Activated T-cell treated with anti-CD3 and anti-CD28 coated beads, Interleukin-2, amount 50 U/mL, for 24 hours (primary cell): ENCODE measurements at regions not wholly inside any gene's neighbourhood (a gene's known extent, or its start where the extent isn't known, plus 50 kb on each side); places are given as distances from the start of the nearest gene placed in this dataset.
"Not testable (repeated sequence)": the region's sequence is repeated elsewhere in the genome, so short reads cannot be mapped to it uniquely, and the experiment has no call there.

ENCODE experiments used
- DNase-seq: peaks from one replicate; pipeline ENCODE4 v3.0.0-alpha.2; 2020
- H3K27ac Mint-ChIP-seq: 2 replicates; pipeline ENCODE4 v1.8.0; 2020; ENCODE audit warnings: mild to moderate bottlenecking, mixed read lengths
- H3K27me3 Mint-ChIP-seq: 2 replicates; pipeline ENCODE4 v1.8.0; 2020; ENCODE audit warnings: mixed read lengths
- H3K36me3 Mint-ChIP-seq: 2 replicates; pipeline ENCODE4 v1.8.0; 2020; ENCODE audit warnings: low read depth, mixed read lengths
- H3K4me1 Mint-ChIP-seq: 2 replicates; pipeline ENCODE4 v1.8.0; 2020; ENCODE audit warnings: low read depth, mixed read lengths
- H3K4me3 Mint-ChIP-seq: 2 replicates; pipeline ENCODE4 v1.8.0; 2020; ENCODE audit warnings: mild to moderate bottlenecking, moderate library complexity, mixed read lengths
- H3K9me3 Mint-ChIP-seq: 2 replicates; pipeline ENCODE4 v1.8.0; 2020; ENCODE audit warnings: mixed read lengths

DNA sequence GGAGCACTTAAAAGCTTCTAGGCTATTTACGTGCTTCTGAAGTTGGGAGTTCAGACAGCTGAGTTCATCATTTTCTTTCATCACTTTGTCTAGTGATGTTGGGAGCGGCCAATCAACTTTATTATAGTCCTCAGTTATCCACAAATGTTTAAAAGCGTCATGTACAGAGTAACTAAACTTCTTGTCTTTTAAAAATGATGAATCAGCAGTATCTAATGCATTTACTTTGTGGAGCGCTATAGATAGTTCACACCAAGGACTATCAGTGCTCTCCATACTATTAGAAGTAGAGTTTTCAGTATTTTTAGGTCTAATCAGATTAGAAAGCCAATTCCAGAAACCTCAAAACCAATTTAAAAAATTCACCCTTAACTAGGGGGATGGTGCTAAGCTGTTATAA, 778.7 kb upstream of the PRMT6 start:
- Mint-ChIP-seq H3K4me1 (no peaks in the 10 kb centered on the region), H3K27me3 (no peaks in the 10 kb centered on the region), H3K36me3 (no peaks in the 10 kb centered on the region), H3K9me3 (peaks cover 15% of the 10 kb centered on the region), H3K4me3 (no peak overlapping the region), H3K27ac (no peak overlapping the region)
- DNase-seq: no peak

DNA sequence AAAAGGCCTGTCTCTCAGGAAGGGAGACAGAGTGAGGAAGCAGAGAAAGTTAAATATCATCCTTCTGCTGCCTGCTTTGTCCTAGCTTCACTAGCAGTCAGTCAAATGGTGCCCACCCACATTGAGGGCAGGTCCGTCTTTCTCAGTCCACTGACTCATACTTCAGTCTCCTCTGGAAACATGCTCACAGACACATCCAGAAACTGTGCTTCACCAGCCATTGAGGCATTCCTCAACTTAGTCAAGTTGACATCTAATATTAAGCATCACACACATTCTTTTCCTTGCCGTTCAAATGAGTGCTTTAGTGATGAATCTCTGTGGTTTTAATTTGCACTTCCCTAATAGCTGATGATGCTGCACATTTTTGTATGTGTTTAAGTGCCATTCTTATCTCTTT, 777.8 kb upstream of the PRMT6 start:
- Mint-ChIP-seq H3K27ac (no peak overlapping the region), H3K4me1 (no peaks in the 10 kb centered on the region), H3K4me3 (no peak overlapping the region), H3K27me3 (no peaks in the 10 kb centered on the region), H3K36me3 (no peaks in the 10 kb centered on the region), H3K9me3 (peaks cover 15% of the 10 kb centered on the region)
- no peak for DNase-seq

DNA sequence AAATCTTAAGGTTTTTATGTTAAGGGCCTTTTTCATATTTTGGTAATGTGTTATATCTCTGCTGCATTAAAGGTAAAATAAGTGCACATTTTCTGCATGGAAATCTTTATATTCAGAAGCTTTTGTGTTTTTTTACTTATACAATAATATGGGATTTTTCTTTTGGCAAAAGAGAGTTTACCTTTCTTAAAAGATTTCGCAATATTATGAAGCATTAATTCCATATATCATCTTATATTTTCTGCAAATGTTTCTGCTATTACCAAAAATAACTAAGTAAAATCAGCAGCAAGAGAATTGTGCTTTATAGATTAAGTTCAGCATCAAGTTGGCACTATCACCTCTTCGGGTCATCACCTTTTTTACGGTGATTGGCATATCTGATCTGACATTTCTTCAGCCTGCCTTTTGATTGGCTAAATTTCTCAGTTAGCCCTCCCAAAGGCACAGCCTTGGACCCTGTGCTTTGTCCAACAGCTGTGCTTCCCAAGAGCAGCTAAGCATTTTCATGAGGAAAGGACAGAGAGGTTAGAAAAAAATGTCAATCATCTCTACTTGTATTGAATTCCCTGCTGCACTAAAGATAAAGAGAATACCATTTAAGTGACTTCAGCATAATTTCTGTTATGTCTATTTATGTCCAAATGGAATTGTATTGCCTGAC, 767.1 kb upstream of the PRMT6 start:
- no peak overlapping the region for H3K27ac Mint-ChIP-seq
- no peaks in the 10 kb centered on the region for H3K36me3 Mint-ChIP-seq
- no peak overlapping the region for H3K4me3 Mint-ChIP-seq
- no peaks in the 10 kb centered on the region for H3K27me3 Mint-ChIP-seq
- no peaks in the 10 kb centered on the region for H3K4me1 Mint-ChIP-seq
- DNase-seq: no peak
- H3K9me3 Mint-ChIP-seq: peaks cover 10% of the 10 kb centered on the region

DNA sequence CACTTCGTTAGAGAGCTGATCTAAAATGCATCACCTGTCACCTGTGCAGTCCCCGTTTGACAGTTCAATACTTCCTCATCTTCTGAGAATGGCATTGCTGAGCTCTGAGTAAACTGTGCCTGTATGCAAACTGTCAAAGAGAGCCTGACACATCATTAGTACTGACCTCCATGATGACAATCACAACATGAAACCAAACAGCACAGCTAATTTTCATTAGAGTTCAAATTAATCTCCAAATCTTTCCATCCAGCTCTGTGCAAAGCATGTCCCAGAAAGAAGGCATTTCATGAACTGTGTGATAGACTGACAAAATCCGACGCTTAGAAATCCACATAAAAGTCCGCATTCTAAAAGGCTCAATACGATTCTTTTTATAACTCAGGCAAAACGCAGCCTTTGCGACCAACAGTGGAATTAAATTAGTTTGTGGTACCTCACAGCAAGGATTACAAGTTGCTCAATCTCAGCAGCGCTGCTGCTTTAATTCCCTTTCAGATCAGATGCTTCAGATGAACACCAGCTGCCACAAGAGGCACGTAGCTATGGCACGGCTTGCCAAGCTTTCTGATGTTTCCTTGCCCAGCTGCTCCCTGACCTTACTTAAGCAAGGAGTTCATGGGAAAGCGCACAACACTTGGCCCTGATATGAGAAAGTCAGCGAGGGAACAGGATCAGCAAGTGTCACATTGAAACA, 765.5 kb upstream of the PRMT6 start:
- H3K9me3 Mint-ChIP-seq: peaks cover 13% of the 10 kb centered on the region
- DNase-seq: no peak
- H3K27ac Mint-ChIP-seq: no peak overlapping the region
- no peak overlapping the region for H3K4me3 Mint-ChIP-seq
- no peaks in the 10 kb centered on the region for H3K36me3 Mint-ChIP-seq
- H3K27me3 Mint-ChIP-seq: no peaks in the 10 kb centered on the region
- H3K4me1 Mint-ChIP-seq: no peaks in the 10 kb centered on the region

DNA sequence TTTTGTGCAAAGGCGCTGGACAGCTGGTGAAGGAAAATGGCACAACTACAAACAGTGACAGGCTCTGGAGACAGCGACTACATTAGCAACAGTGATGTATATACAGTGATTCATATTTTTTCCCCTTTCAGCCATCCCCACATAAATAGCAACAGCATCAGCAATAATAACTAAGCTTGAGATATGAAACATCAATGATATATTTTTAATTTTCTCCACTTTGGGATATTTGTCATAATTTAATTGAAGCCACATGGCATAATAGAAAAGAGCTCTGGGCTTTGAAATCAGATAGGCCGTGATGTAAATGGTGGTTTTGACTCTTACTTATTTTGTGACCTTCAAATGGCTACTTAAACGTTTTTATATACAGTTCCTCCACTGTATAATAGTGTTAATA, 764.3 kb upstream of the PRMT6 start:
- H3K9me3 Mint-ChIP-seq: peaks cover 11% of the 10 kb centered on the region
- no peaks in the 10 kb centered on the region for H3K4me1 Mint-ChIP-seq
- H3K4me3 Mint-ChIP-seq: no peak overlapping the region
- H3K27ac Mint-ChIP-seq: no peak overlapping the region
- H3K27me3 Mint-ChIP-seq: no peaks in the 10 kb centered on the region
- no peak for DNase-seq
- H3K36me3 Mint-ChIP-seq: no peaks in the 10 kb centered on the region

DNA sequence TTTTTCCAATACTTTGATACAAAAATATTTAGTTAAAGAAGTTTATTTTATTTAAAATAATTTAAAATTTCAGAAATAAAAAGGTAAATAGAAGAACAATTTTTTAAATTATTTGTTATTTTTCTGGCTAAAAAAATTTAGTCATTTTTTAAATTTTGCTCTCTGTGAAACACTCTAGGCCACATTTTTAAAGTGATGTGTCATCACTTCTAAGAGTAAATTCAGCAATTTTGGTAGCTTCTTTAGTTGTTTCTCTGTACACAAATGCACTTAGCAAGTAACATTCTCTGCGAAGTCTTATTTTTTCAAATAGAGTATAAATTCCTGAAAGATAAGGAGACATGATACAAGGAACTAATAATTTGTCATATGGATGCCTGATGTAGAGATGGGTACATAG, 760.0 kb upstream of the PRMT6 start:
- H3K9me3 Mint-ChIP-seq: peaks cover 15% of the 10 kb centered on the region
- H3K4me1 Mint-ChIP-seq: no peaks in the 10 kb centered on the region
- DNase-seq: no peak
- H3K36me3 Mint-ChIP-seq: no peaks in the 10 kb centered on the region
- no peak overlapping the region for H3K4me3 Mint-ChIP-seq
- no peak overlapping the region for H3K27ac Mint-ChIP-seq
- H3K27me3 Mint-ChIP-seq: no peaks in the 10 kb centered on the region

DNA sequence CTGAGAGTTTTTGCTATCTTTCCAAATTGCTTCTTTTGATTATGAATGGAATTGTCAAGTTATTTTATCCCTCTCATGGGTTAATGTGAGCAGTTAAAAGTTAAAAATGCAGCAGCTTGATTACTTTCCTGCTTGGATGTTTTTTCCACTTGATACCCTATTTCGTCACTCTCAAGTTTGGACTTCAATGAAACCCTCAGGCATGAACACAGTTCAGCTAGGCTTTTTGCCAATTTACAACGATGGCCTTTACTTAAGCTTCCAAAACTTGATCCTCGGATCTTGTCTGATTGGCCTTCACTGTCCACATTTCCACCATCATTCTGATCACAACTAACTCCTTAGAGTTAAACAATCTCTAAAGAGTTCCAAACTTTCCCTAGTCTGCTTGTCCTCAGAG, 752.4 kb upstream of the PRMT6 start:
- Mint-ChIP-seq H3K4me3 (no peak overlapping the region), H3K9me3 (peaks cover 9% of the 10 kb centered on the region), H3K36me3 (no peaks in the 10 kb centered on the region), H3K4me1 (no peaks in the 10 kb centered on the region), H3K27me3 (no peaks in the 10 kb centered on the region), H3K27ac (no peak overlapping the region)
- DNase-seq: no peak

DNA sequence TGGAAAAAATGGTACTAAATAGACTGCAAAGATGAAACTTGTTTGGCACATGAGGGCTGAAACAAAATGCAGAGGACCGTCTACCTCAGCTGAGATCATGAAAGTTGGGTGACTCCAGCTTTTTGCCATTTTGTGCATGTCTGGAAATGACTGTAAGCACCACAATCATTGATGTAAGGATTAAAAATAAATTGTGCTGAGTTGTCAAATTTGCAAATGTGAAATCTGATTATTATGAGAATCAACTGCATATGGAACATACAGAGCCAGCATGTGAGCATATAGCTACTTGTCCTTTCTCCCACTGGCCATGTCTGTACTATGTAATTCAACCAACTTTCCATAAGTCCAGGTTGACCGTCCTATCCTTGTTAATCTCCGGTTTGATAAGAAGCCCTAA, 736.9 kb upstream of the PRMT6 start:
- H3K4me3 Mint-ChIP-seq: no peak overlapping the region
- H3K27ac Mint-ChIP-seq: no peak overlapping the region
- H3K9me3 Mint-ChIP-seq: peaks cover 28% of the 10 kb centered on the region
- no peak for DNase-seq
- H3K27me3 Mint-ChIP-seq: no peaks in the 10 kb centered on the region
- H3K4me1 Mint-ChIP-seq: no peaks in the 10 kb centered on the region
- no peaks in the 10 kb centered on the region for H3K36me3 Mint-ChIP-seq

DNA sequence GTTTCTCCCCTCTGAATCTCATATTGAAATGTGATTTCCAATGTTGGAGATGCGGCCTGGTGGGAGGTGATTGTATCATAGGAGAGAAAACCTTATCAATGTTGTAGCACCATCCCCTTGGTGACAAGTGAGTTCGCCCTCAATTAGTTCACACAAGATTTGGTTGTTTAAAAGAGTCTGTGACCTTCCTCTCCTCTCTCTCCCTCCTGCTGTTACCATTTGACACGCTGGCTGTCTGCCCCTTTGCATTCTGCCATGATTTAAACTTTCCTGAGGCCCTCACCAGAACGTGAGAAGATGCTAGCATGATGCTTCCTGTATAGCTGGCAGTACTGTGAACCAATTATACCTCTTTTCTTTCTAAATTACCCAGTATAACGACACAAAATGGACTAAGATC, 730.9 kb upstream of the PRMT6 start:
- no peaks in the 10 kb centered on the region for H3K27me3 Mint-ChIP-seq
- H3K4me1 Mint-ChIP-seq: no peaks in the 10 kb centered on the region
- no peak overlapping the region for H3K27ac Mint-ChIP-seq
- no peaks in the 10 kb centered on the region for H3K36me3 Mint-ChIP-seq
- DNase-seq: no peak
- peaks cover 10% of the 10 kb centered on the region for H3K9me3 Mint-ChIP-seq
- no peak overlapping the region for H3K4me3 Mint-ChIP-seq

DNA sequence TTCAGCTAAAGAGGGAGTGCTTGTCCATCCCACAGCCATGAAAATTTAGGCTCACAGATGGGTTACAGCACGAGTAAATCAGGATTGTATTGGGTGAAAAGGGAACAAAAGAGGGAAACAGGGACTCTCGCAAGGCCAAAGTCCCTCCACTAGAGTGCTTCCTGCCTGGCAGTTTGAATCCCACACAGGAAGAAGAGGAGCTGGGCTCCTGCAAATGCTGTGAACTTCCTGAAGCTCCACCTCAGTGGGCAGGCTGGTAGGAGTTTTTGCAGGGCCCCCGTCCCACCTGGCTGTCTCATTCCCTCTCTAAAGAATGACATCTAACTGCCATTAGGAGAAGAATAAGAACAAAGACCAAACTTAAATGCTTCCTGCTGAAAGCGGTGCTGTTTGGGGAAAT, 712.0 kb upstream of the PRMT6 start:
- H3K27me3 Mint-ChIP-seq: no peaks in the 10 kb centered on the region
- H3K9me3 Mint-ChIP-seq: peaks cover 20% of the 10 kb centered on the region
- H3K27ac Mint-ChIP-seq: no peak overlapping the region
- no peaks in the 10 kb centered on the region for H3K36me3 Mint-ChIP-seq
- H3K4me1 Mint-ChIP-seq: no peaks in the 10 kb centered on the region
- H3K4me3 Mint-ChIP-seq: no peak overlapping the region
- DNase-seq: no peak

DNA sequence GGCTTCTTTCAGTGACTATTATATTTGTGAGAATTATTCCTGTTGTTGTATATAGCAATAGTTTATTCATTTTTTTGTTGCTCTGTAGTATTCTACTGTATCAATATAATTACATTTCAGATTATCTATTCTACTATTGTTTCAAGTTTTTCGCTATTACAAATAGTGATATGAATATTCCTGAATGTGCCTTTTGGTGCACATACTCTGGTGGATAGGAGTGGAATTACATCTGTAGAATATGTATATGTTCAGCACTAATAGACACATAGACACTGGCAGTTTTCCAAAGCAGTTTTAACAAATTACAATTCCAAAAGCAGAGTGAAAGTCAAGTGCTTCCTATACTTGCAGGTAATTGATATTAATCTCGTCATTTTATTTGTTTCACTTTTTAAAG, 696.2 kb upstream of the PRMT6 start:
- H3K9me3 Mint-ChIP-seq: peaks cover 48% of the 10 kb centered on the region
- H3K4me3 Mint-ChIP-seq: no peak overlapping the region
- no peak overlapping the region for H3K27ac Mint-ChIP-seq
- DNase-seq: no peak
- no peaks in the 10 kb centered on the region for H3K4me1 Mint-ChIP-seq
- H3K36me3 Mint-ChIP-seq: no peaks in the 10 kb centered on the region
- H3K27me3 Mint-ChIP-seq: no peaks in the 10 kb centered on the region

DNA sequence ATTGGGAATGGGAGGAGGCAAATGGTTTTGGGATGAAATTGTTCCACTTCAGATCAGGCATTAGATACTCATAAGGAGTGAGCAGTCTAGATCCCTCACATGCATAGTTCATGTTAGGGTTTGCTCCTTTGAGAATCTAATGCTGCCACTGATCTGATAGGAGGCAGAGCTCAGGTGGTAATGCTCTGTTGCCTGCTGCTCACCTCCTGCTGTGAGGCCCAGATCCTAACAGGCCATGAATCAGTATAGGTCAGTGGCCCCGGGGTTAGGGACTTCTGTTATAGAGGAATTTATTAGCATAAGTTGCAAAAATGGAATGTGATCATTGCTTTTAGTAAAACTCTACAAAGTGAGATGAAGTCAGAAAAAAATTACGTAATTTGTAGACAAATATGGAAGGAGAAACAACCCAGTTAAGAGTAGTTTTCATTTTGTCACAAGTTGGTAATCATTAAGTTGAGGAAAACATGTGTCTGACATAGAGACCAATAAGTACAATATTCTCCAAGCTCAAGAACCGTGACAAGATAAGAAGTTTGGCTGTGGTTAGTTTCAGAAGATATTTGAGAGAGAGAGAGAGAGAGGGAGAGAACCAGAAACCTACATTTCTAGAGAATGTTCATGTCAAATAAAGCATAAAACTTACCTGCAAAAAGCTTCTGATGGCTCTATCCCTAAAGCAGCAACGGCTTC, 689.7 kb upstream of the PRMT6 start:
- no peak overlapping the region for H3K4me3 Mint-ChIP-seq
- H3K9me3 Mint-ChIP-seq: peaks cover 11% of the 10 kb centered on the region
- H3K36me3 Mint-ChIP-seq: no peaks in the 10 kb centered on the region

DNA sequence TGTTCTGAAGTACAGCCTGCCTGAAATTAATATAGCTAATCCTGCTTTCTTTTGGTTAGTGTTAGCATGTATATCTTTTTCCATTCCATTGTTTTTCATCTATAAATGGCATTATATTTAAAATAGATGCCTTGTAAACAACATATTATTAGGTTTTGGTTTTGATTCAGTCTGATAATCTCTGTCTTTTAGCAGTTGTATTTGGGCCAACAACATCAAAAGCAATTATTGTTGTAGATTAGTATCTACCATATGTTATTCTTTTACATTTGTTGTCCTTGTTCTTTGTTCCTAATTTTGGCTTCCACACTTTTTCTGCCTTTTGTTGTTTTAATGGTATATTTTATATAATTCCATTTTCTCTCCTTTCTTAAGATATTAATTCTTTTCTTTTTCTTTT, 678.2 kb upstream of the PRMT6 start:
- Mint-ChIP-seq H3K27ac (no peak overlapping the region), H3K4me3 (no peak overlapping the region), H3K4me1 (no peaks in the 10 kb centered on the region), H3K36me3 (no peaks in the 10 kb centered on the region), H3K9me3 (peaks cover 11% of the 10 kb centered on the region), H3K27me3 (no peaks in the 10 kb centered on the region)
- DNase-seq: no peak

More for the DNA sequence above, 689.7 kb upstream of the PRMT6 start:
- Mint-ChIP-seq H3K4me1 (no peaks in the 10 kb centered on the region), H3K27me3 (no peaks in the 10 kb centered on the region), H3K27ac (no peak overlapping the region)
- DNase-seq: no peak

DNA sequence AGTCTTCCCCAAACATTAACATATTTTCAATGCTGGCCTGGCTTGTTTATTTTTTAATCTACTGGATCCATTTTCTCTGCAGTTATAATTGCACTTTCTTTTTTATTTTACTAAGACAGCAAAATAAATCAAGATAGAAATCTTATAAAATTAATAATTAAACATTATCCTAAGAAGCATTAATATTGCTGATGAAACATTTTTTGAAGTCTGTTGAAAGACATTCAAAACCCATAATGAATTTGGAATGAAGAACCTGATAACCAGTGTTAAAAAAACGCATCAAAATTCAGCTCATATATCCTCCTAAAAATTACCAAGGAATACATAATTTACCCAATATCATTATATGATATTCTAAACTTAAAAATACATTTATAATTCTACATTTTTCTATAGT, 675.7 kb upstream of the PRMT6 start:
- no peak overlapping the region for H3K4me3 Mint-ChIP-seq
- H3K27ac Mint-ChIP-seq: no peak overlapping the region
- no peaks in the 10 kb centered on the region for H3K27me3 Mint-ChIP-seq
- H3K4me1 Mint-ChIP-seq: no peaks in the 10 kb centered on the region
- no peak for DNase-seq
- no peaks in the 10 kb centered on the region for H3K36me3 Mint-ChIP-seq
- H3K9me3 Mint-ChIP-seq: peaks cover 15% of the 10 kb centered on the region

DNA sequence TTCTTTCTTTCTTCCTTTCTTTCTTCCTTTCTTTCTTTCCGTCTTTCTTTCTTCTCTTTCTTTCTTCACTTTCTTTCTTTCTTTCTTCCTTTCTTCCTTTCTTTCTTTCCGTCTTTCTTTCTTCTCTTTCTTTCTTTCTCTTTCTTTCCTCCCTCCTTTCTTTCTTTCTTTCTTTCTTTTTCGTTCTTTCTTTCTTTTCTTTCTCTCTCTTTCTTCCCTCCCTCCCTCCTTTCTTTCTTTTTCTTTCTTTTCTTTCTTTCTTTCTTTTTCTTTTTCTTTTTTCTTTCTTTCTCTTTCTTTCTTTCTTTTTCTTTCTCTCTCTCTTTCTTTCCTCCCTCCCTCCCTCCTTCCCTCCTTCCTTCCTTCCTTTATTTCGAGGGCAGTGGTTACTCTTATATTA, 667.3 kb upstream of the PRMT6 start:
- not testable (repeated sequence) for H3K27ac Mint-ChIP-seq, H3K36me3 Mint-ChIP-seq, H3K4me1 Mint-ChIP-seq, H3K27me3 Mint-ChIP-seq, DNase-seq, H3K4me3 Mint-ChIP-seq
- peaks cover 15% of the 10 kb centered on the region for H3K9me3 Mint-ChIP-seq
